HFFc6 (cell line): ENCODE measurements at regions not wholly inside any gene's neighbourhood (a gene's known extent, or its start where the extent isn't known, plus 50 kb on each side); places are given as distances from the start of the nearest gene placed in this dataset.

ENCODE experiments used
- DNase-seq: peaks from one replicate; pipeline ENCODE4 v3.0.0-alpha.2; 2018
- H3K27ac Mint-ChIP-seq: 2 replicates; pipeline ENCODE4 v1.8.0; 2020; ENCODE audit warnings: mild to moderate bottlenecking, mixed read lengths
- H3K27me3 Mint-ChIP-seq: 2 replicates; pipeline ENCODE4 v1.8.0; 2021; ENCODE audit warnings: mild to moderate bottlenecking, moderate library complexity, mixed read lengths; ENCODE audit not compliant: insufficient read depth
- H3K36me3 Mint-ChIP-seq: 2 replicates; pipeline ENCODE4 v1.8.0; 2021; ENCODE audit warnings: low read depth, mixed read lengths
- H3K4me1 Mint-ChIP-seq: 2 replicates; pipeline ENCODE4 v1.8.0; 2020; ENCODE audit warnings: low read depth, mixed read lengths
- H3K4me3 Mint-ChIP-seq: 2 replicates; pipeline ENCODE4 v1.8.0; 2020; ENCODE audit warnings: mild to moderate bottlenecking, moderate library complexity, mixed read lengths
- H3K9me3 Mint-ChIP-seq: 2 replicates; pipeline ENCODE4 v1.8.0; 2020; ENCODE audit warnings: mild to moderate bottlenecking, mixed read lengths
- TF ChIP-seq, protein P1 (sequence below): fragments of 200-600 bp; sonication (generic); IDR thresholded peaks from 2 replicates; pipeline ENCODE4 v1.5.0; 2021; ENCODE audit warnings: antibody characterized with exemption, mild to moderate bottlenecking

GRCh38 chr2:38146907-38147307, 71.0 kb upstream of the CYP1B1 start:
- Mint-ChIP-seq H3K36me3 (no peaks in the 10 kb centered on the region; the same call in 1 of the 2 replicates), H3K27ac (no peak overlapping the region; the same call in none of the 2 replicates), H3K4me3 (peak overlapping the region; percentile 78; the same call in 1 of the 2 replicates), H3K27me3 (peaks cover 6% of the 10 kb centered on the region), H3K4me1 (no peaks in the 10 kb centered on the region), H3K9me3 (no peaks in the 10 kb centered on the region)
- peak; percentile 91 for DNase-seq
- TF ChIP-seq, protein P1, sequence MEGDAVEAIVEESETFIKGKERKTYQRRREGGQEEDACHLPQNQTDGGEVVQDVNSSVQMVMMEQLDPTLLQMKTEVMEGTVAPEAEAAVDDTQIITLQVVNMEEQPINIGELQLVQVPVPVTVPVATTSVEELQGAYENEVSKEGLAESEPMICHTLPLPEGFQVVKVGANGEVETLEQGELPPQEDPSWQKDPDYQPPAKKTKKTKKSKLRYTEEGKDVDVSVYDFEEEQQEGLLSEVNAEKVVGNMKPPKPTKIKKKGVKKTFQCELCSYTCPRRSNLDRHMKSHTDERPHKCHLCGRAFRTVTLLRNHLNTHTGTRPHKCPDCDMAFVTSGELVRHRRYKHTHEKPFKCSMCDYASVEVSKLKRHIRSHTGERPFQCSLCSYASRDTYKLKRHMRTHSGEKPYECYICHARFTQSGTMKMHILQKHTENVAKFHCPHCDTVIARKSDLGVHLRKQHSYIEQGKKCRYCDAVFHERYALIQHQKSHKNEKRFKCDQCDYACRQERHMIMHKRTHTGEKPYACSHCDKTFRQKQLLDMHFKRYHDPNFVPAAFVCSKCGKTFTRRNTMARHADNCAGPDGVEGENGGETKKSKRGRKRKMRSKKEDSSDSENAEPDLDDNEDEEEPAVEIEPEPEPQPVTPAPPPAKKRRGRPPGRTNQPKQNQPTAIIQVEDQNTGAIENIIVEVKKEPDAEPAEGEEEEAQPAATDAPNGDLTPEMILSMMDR: no peak

DNA sequence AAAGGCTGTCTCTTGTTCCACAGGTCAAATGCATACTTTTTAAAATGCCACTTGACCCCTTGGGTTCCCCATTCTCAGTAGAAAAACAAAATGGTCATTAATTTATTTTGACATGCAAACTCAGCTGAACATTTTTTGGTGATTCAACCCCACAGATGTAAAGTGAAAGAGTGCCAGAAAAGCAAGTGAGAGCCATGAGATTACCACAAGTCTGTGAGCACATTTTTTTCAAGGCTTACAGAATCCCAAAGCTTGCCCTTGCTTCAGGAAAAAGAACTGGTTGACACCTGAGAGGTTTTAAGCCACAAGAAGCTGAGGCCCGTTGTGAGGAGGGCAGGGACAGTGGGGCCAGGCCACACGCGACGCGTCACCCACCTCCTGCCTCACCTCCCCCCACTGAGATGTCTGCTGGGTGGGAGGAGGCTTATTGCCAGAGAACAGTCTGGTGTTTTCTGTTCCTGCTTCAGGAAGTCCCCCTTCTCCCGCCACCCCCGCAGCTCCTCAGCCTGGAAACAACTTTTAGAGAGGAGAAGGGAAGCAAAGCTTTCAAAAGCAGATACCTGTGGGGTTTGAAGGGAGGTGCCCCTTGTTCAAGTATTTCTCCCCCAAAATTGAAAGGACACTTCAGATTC, 70.4 kb upstream of the CYP1B1 start:
- Mint-ChIP-seq H3K27me3 (peaks cover 7% of the 10 kb centered on the region), H3K4me1 (no peaks in the 10 kb centered on the region), H3K9me3 (no peaks in the 10 kb centered on the region), H3K4me3 (peak overlapping the region; percentile 78; the same call in 1 of the 2 replicates), H3K36me3 (no peaks in the 10 kb centered on the region; the same call in 1 of the 2 replicates), H3K27ac (no peak overlapping the region; the same call in none of the 2 replicates)
- TF ChIP-seq, protein P1: no peak
- DNase-seq: peak; percentile 81

- Mint-ChIP-seq H3K4me1 (no peaks in the 10 kb centered on the region), H3K9me3 (no peaks in the 10 kb centered on the region), H3K27me3 (peaks cover 9% of the 10 kb centered on the region), H3K27ac (no peak overlapping the region), H3K4me3 (no peak overlapping the region), H3K36me3 (no peaks in the 10 kb centered on the region; the same call in 1 of the 2 replicates)
- TF ChIP-seq, protein P1: no peak
- DNase-seq: no peak
Observed at GRCh38 chr2:38145236-38145635, 69.3 kb upstream of the CYP1B1 start.

- TF ChIP-seq, protein P1: no peak
- H3K9me3 Mint-ChIP-seq: no peaks in the 10 kb centered on the region
Observed at GRCh38 chr2:38142627-38143026, 66.7 kb upstream of the CYP1B1 start.

DNA sequence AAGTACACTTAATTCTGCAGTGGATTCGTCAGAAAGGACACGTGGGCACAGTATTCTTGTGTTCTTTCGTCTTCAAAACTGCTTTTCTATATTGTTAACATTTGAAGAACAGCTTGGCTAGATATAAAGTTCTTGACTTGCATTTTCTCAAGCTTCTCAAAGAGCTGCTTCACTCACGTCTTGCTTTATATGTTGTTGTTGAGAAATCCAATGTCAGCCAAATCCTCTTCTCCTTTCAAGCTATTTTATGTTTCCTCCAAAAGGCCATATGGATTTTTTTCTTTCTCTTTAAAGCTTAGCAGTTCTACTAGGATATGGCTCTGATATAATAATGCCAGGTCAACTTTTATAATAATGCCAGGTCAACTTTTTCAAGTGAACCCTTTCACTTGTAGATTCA, 65.5 kb upstream of the CYP1B1 start:
- TF ChIP-seq, protein P1: no peak
- Mint-ChIP-seq H3K4me3 (no peak overlapping the region), H3K27me3 (peaks cover 25% of the 10 kb centered on the region), H3K36me3 (no peaks in the 10 kb centered on the region), H3K9me3 (no peaks in the 10 kb centered on the region), H3K4me1 (no peaks in the 10 kb centered on the region), H3K27ac (no peak overlapping the region)
- no peak for DNase-seq

More at GRCh38 chr2:38142627-38143026, 66.7 kb upstream of the CYP1B1 start:
- no peak overlapping the region for H3K27ac Mint-ChIP-seq
- H3K4me3 Mint-ChIP-seq: no peak overlapping the region
- H3K36me3 Mint-ChIP-seq: no peaks in the 10 kb centered on the region; the same call in 1 of the 2 replicates
- no peak for DNase-seq
- H3K27me3 Mint-ChIP-seq: peaks cover 16% of the 10 kb centered on the region; the same call in 1 of the 2 replicates
- H3K4me1 Mint-ChIP-seq: no peaks in the 10 kb centered on the region
